Liver (tissue), 3 donors: ENCODE measurements at regions not wholly inside any gene's neighbourhood (a gene's known extent, or its start where the extent isn't known, plus 50 kb on each side); places are given as distances from the start of the nearest gene placed in this dataset.

Experiments
- CTCF ChIP-seq: fragments of 150-350 bp; IDR thresholded peaks from 2 replicates; pipeline ENCODE4 v1.5.1; 2017; ENCODE audit warnings: improper control_type of control experiment, low read depth, low read length; ENCODE audit not compliant: missing input control
- GABPA ChIP-seq, 2 donors: IDR thresholded peaks in 1 of 2; conservative IDR thresholded peaks in 1 of 2; 2 replicates each; pipeline ENCODE4 v1.6.1; 2016; ENCODE audit warnings: antibody characterized with exemption in 2 of 2, mild to moderate bottlenecking in 1 of 2, moderate library complexity in 1 of 2
- JUND ChIP-seq, 2 donors: IDR thresholded peaks; 2 replicates each; pipeline ENCODE4 v1.6.1; 2016; ENCODE audit warnings: antibody characterized with exemption in 2 of 2
- MAX ChIP-seq: IDR thresholded peaks from 2 replicates; pipeline ENCODE4 v1.6.1; 2016; ENCODE audit warnings: antibody characterized with exemption
- RAD21 ChIP-seq, 2 donors: IDR thresholded peaks; 2 replicates each; pipeline ENCODE4 v1.6.1; 2016; ENCODE audit warnings: antibody characterized with exemption in 2 of 2, mild to moderate bottlenecking in 2 of 2
- REST ChIP-seq: IDR thresholded peaks from 2 replicates; pipeline ENCODE4 v1.6.1; 2016; ENCODE audit warnings: antibody characterized with exemption, mild to moderate bottlenecking
- ZBTB33 ChIP-seq: IDR thresholded peaks from 2 replicates; pipeline ENCODE4 v1.6.1; 2016; ENCODE audit warnings: antibody characterized with exemption
- donor health status: healthy.
- donor health status: healthy.

- TF ChIP-seq GABPA (IDR thresholded peaks at IDR 0.05 in 1 of 2, conservative IDR thresholded peaks at IDR 0.05 in 1 of 2) (no peak), RAD21 (IDR thresholded peaks at IDR 0.05) (no peak), MAX (no peak), CTCF (no peak), JUND (IDR thresholded peaks at IDR 0.05) (no peak), ZBTB33 (no peak), REST (no peak)
Measured at GRCh38 chr10:21327289-21327993, 198.0 kb downstream of the SKIDA1 start.
